ENCODE measurements at regions not wholly inside any gene's neighbourhood (a gene's known extent, or its start where the extent isn't known, plus 50 kb on each side); places are given as distances from the start of the nearest gene placed in this dataset.

- TF ChIP-seq CTCF (IDR thresholded peaks at IDR 0.05; ENCODE audit: low read depth, low read length) = no peak
- TF ChIP-seq POLR2A (IDR thresholded peaks at IDR 0.05; ENCODE audit: extremely low read depth, insufficient read length) = no peak
- TF ChIP-seq MYC (IDR thresholded peaks at IDR 0.05; ENCODE audit: low read depth, low read length) = no peak
Observed at GRCh38 chr3:20666091-20666490, 480.1 kb upstream of the SGO1 start.

Data from NB4 (cell line).